ENCODE measurements at regions not wholly inside any gene's neighbourhood (a gene's known extent, or its start where the extent isn't known, plus 50 kb on each side); places are given as distances from the start of the nearest gene placed in this dataset.

- no peak for DNase-seq (ENCODE audit: low read depth, low spot score)
- Histone ChIP-seq H3K36me3 (ENCODE audit: insufficient read depth, insufficient read length, low read length) (no peaks in the 10 kb centered on the region), H3K4me1 (ENCODE audit: insufficient read depth, insufficient read length) (no peaks in the 10 kb centered on the region), H3K27me3 (ENCODE audit: insufficient read depth, insufficient read length) (no peaks in the 10 kb centered on the region), H3K9me3 (ENCODE audit: insufficient read depth, low read length) (no peaks in the 10 kb centered on the region), H3K4me3 (ENCODE audit: insufficient read length, low read depth) (no peak overlapping the region), H3K9ac (ENCODE audit: insufficient read length, low read depth) (no peak overlapping the region)
- no peak for TF ChIP-seq SUZ12 (IDR thresholded peaks at IDR 0.05; ENCODE audit: extremely low read depth, insufficient read depth, insufficient read length)
These were observed 394.7 kb downstream of the PPP3CA start for GRCh38 chr4:100952590-100952989.

- Histone ChIP-seq H3K9ac (ENCODE audit: insufficient read length, low read depth) (no peak overlapping the region), H3K27me3 (ENCODE audit: insufficient read depth, insufficient read length) (no peaks in the 10 kb centered on the region), H3K4me1 (ENCODE audit: insufficient read depth, insufficient read length) (no peaks in the 10 kb centered on the region), H3K36me3 (ENCODE audit: insufficient read depth, insufficient read length, low read length) (no peaks in the 10 kb centered on the region), H3K4me3 (ENCODE audit: insufficient read length, low read depth) (no peak overlapping the region), H3K9me3 (ENCODE audit: insufficient read depth, low read length) (no peaks in the 10 kb centered on the region)
- no peak for DNase-seq (ENCODE audit: low read depth, low spot score)
- TF ChIP-seq YY1 (IDR thresholded peaks at IDR 0.05; ENCODE audit: insufficient read depth, insufficient read length) (no peak), ZNF274 (IDR thresholded peaks at IDR 0.05; ENCODE audit: low read depth, low read length) (no peak), SUZ12 (IDR thresholded peaks at IDR 0.05; ENCODE audit: extremely low read depth, insufficient read depth, insufficient read length) (no peak)
These were observed 397.9 kb downstream of the PPP3CA start for GRCh38 chr4:100949350-100949935.

GRCh38 chr4:100948911-100949310 lies 398.4 kb downstream of the PPP3CA start:
- DNase-seq (ENCODE audit: low read depth, low spot score), result no peak
- TF ChIP-seq YY1 (IDR thresholded peaks at IDR 0.05; ENCODE audit: insufficient read depth, insufficient read length) (no peak), SUZ12 (IDR thresholded peaks at IDR 0.05; ENCODE audit: extremely low read depth, insufficient read depth, insufficient read length) (no peak), ZNF274 (IDR thresholded peaks at IDR 0.05; ENCODE audit: low read depth, low read length) (no peak)
- H3K9me3 ChIP-seq (ENCODE audit: insufficient read depth, low read length), result no peaks in the 10 kb centered on the region
- H3K9ac ChIP-seq (ENCODE audit: insufficient read length, low read depth), result no peak overlapping the region
- no peaks in the 10 kb centered on the region for H3K36me3 ChIP-seq (ENCODE audit: insufficient read depth, insufficient read length, low read length)
- H3K4me1 ChIP-seq (ENCODE audit: insufficient read depth, insufficient read length), result no peaks in the 10 kb centered on the region
- no peaks in the 10 kb centered on the region for H3K27me3 ChIP-seq (ENCODE audit: insufficient read depth, insufficient read length)
- H3K4me3 ChIP-seq (ENCODE audit: insufficient read length, low read depth), result no peak overlapping the region

- no peaks in the 10 kb centered on the region for H3K4me1 ChIP-seq (ENCODE audit: insufficient read depth, insufficient read length)
- H3K4me3 ChIP-seq (ENCODE audit: insufficient read length, low read depth), result no peak overlapping the region
These were observed 401.5 kb downstream of the PPP3CA start for GRCh38 chr4:100945789-100946188.

GRCh38 chr4:100938698-100939097 lies 408.6 kb downstream of the PPP3CA start:
- no peak for DNase-seq (ENCODE audit: low read depth, low spot score)
- no peaks in the 10 kb centered on the region for H3K9me3 ChIP-seq (ENCODE audit: insufficient read depth, low read length)
- no peaks in the 10 kb centered on the region for H3K36me3 ChIP-seq (ENCODE audit: insufficient read depth, insufficient read length, low read length)

More at GRCh38 chr4:100945789-100946188, 401.5 kb downstream of the PPP3CA start:
- DNase-seq (ENCODE audit: low read depth, low spot score), result no peak
- no peaks in the 10 kb centered on the region for H3K9me3 ChIP-seq (ENCODE audit: insufficient read depth, low read length)
- H3K27me3 ChIP-seq (ENCODE audit: insufficient read depth, insufficient read length), result no peaks in the 10 kb centered on the region
- TF ChIP-seq SUZ12 (IDR thresholded peaks at IDR 0.05; ENCODE audit: extremely low read depth, insufficient read depth, insufficient read length) (no peak), YY1 (IDR thresholded peaks at IDR 0.05; ENCODE audit: insufficient read depth, insufficient read length) (no peak), ZNF274 (IDR thresholded peaks at IDR 0.05; ENCODE audit: low read depth, low read length) (no peak)
- H3K36me3 ChIP-seq (ENCODE audit: insufficient read depth, insufficient read length, low read length), result no peaks in the 10 kb centered on the region
- H3K9ac ChIP-seq (ENCODE audit: insufficient read length, low read depth), result no peak overlapping the region

GRCh38 chr4:100936661-100937375 lies 410.5 kb downstream of the PPP3CA start:
- H3K4me1 ChIP-seq (ENCODE audit: insufficient read depth, insufficient read length), result no peaks in the 10 kb centered on the region
- H3K4me3 ChIP-seq (ENCODE audit: insufficient read length, low read depth), result no peak overlapping the region
- no peaks in the 10 kb centered on the region for H3K27me3 ChIP-seq (ENCODE audit: insufficient read depth, insufficient read length)
- no peak for TF ChIP-seq YY1 (IDR thresholded peaks at IDR 0.05; ENCODE audit: insufficient read depth, insufficient read length)
- no peak for TF ChIP-seq ZNF274 (IDR thresholded peaks at IDR 0.05; ENCODE audit: low read depth, low read length)
- TF ChIP-seq SUZ12 (IDR thresholded peaks at IDR 0.05; ENCODE audit: extremely low read depth, insufficient read depth, insufficient read length), result no peak
- H3K9ac ChIP-seq (ENCODE audit: insufficient read length, low read depth), result no peak overlapping the region
- DNase-seq (ENCODE audit: low read depth, low spot score), result no peak
- no peaks in the 10 kb centered on the region for H3K36me3 ChIP-seq (ENCODE audit: insufficient read depth, insufficient read length, low read length)
- no peaks in the 10 kb centered on the region for H3K9me3 ChIP-seq (ENCODE audit: insufficient read depth, low read length)

More at GRCh38 chr4:100938698-100939097, 408.6 kb downstream of the PPP3CA start:
- Histone ChIP-seq H3K4me1 (ENCODE audit: insufficient read depth, insufficient read length) (no peaks in the 10 kb centered on the region), H3K9ac (ENCODE audit: insufficient read length, low read depth) (no peak overlapping the region), H3K27me3 (ENCODE audit: insufficient read depth, insufficient read length) (no peaks in the 10 kb centered on the region), H3K4me3 (ENCODE audit: insufficient read length, low read depth) (no peak overlapping the region)
- TF ChIP-seq YY1 (IDR thresholded peaks at IDR 0.05; ENCODE audit: insufficient read depth, insufficient read length) (no peak), SUZ12 (IDR thresholded peaks at IDR 0.05; ENCODE audit: extremely low read depth, insufficient read depth, insufficient read length) (no peak), ZNF274 (IDR thresholded peaks at IDR 0.05; ENCODE audit: low read depth, low read length) (no peak)

- Histone ChIP-seq H3K4me3 (ENCODE audit: insufficient read length, low read depth) (no peak overlapping the region), H3K9me3 (ENCODE audit: insufficient read depth, low read length) (no peaks in the 10 kb centered on the region), H3K27me3 (ENCODE audit: insufficient read depth, insufficient read length) (no peaks in the 10 kb centered on the region), H3K4me1 (ENCODE audit: insufficient read depth, insufficient read length) (no peaks in the 10 kb centered on the region), H3K9ac (ENCODE audit: insufficient read length, low read depth) (no peak overlapping the region), H3K36me3 (ENCODE audit: insufficient read depth, insufficient read length, low read length) (no peaks in the 10 kb centered on the region)
- no peak for TF ChIP-seq YY1 (IDR thresholded peaks at IDR 0.05; ENCODE audit: insufficient read depth, insufficient read length)
- TF ChIP-seq ZNF274 (IDR thresholded peaks at IDR 0.05; ENCODE audit: low read depth, low read length), result no peak
- TF ChIP-seq SUZ12 (IDR thresholded peaks at IDR 0.05; ENCODE audit: extremely low read depth, insufficient read depth, insufficient read length), result no peak
- no peak for DNase-seq (ENCODE audit: low read depth, low spot score)
These were observed 412.2 kb downstream of the PPP3CA start for GRCh38 chr4:100935090-100935489.

Data from NT2/D1 (cell line).